ENCODE measurements at regions not wholly inside any gene's neighbourhood (a gene's known extent, or its start where the extent isn't known, plus 50 kb on each side); places are given as distances from the start of the nearest gene placed in this dataset.

- Histone ChIP-seq H2AFZ (ENCODE audit: insufficient read depth, low read depth, low read length, poor library complexity, severe bottlenecking) (no peak overlapping the region), H3K9me3 (replicated peaks in 1 of 2; ENCODE audit: control insufficient read depth in 1 of 2, insufficient read depth in 1 of 2, low read length in 2 of 2) (no peaks in the 10 kb centered on the region), H3K9ac (ENCODE audit: insufficient read depth, low read length, poor library complexity, severe bottlenecking) (no peak overlapping the region), H3K4me1 (ENCODE audit: control insufficient read depth in 1 of 2, insufficient read depth in 2 of 2, low read length in 2 of 2) (no peaks in the 10 kb centered on the region), H3K4me3 (replicated peaks in 1 of 3; ENCODE audit: low read depth in 2 of 3, low read length in 3 of 3) (no peak overlapping the region), H3K36me3 (replicated peaks in 1 of 2; ENCODE audit: control insufficient read depth in 1 of 2, insufficient read depth in 2 of 2, low read length in 2 of 2) (no peaks in the 10 kb centered on the region), H3K27me3 (ENCODE audit: control insufficient read depth in 2 of 2, insufficient read depth in 2 of 2, low read length in 2 of 2) (no peaks in the 10 kb centered on the region), H3K27ac (ENCODE audit: low read depth in 1 of 2, low read length in 2 of 2) (no peak overlapping the region), H3K79me2 (ENCODE audit: insufficient read depth, low read length) (no peaks in the 10 kb centered on the region), H3K4me2 (replicated peaks; ENCODE audit: extremely low read depth, low read length, poor library complexity, severe bottlenecking) (no peak overlapping the region), H4K20me1 (ENCODE audit: insufficient read depth, low read length) (no peaks in the 10 kb centered on the region)
- intact Hi-C loops (cut with micrococcal nuclease), result no loop called here
- Mint-ChIP-seq H3K27ac (no peak overlapping the region), H3K9me3 (no peaks in the 10 kb centered on the region), H3K36me3 (no peaks in the 10 kb centered on the region), H3K4me1 (no peaks in the 10 kb centered on the region), H3K4me3 (no peak overlapping the region), H3K27me3 (ENCODE audit: low read depth in 3 of 3) (no peaks in the 10 kb centered on the region)
- TF ChIP-seq CTCF (IDR thresholded peaks at IDR 0.05), result no peak
- DNase-seq, result no peak
- no CpG with 5 or more reads among the region's 1 CpG for WGBS (ENCODE audit: insufficient coverage)
Measured at GRCh38 chr4:31545755-31546154, 825.6 kb downstream of the PCDH7 start.

GRCh38 chr4:31548021-31548420, 827.9 kb downstream of the PCDH7 start:
- H3K4me1 Mint-ChIP-seq, result no peaks in the 10 kb centered on the region
- Histone ChIP-seq H3K79me2 (ENCODE audit: insufficient read depth, low read length) (no peaks in the 10 kb centered on the region), H3K4me3 (replicated peaks in 1 of 3; ENCODE audit: low read depth in 2 of 3, low read length in 3 of 3) (no peak overlapping the region), H3K4me1 (ENCODE audit: control insufficient read depth in 1 of 2, insufficient read depth in 2 of 2, low read length in 2 of 2) (no peaks in the 10 kb centered on the region), H3K9me3 (replicated peaks in 1 of 2; ENCODE audit: control insufficient read depth in 1 of 2, insufficient read depth in 1 of 2, low read length in 2 of 2) (no peaks in the 10 kb centered on the region), H3K4me2 (replicated peaks; ENCODE audit: extremely low read depth, low read length, poor library complexity, severe bottlenecking) (no peak overlapping the region), H2AFZ (ENCODE audit: insufficient read depth, low read depth, low read length, poor library complexity, severe bottlenecking) (no peak overlapping the region), H3K27me3 (ENCODE audit: control insufficient read depth in 2 of 2, insufficient read depth in 2 of 2, low read length in 2 of 2) (no peaks in the 10 kb centered on the region), H3K9ac (ENCODE audit: insufficient read depth, low read length, poor library complexity, severe bottlenecking) (no peak overlapping the region), H3K36me3 (replicated peaks in 1 of 2; ENCODE audit: control insufficient read depth in 1 of 2, insufficient read depth in 2 of 2, low read length in 2 of 2) (no peaks in the 10 kb centered on the region), H3K27ac (ENCODE audit: low read depth in 1 of 2, low read length in 2 of 2) (no peak overlapping the region), H4K20me1 (ENCODE audit: insufficient read depth, low read length) (no peaks in the 10 kb centered on the region)
- no CpG with 5 or more reads among the region's 2 CpGs for WGBS (ENCODE audit: insufficient coverage)
- H3K4me3 Mint-ChIP-seq, result no peak overlapping the region
- H3K36me3 Mint-ChIP-seq, result no peaks in the 10 kb centered on the region
- intact Hi-C loops (cut with micrococcal nuclease), result no loop called here
- no peaks in the 10 kb centered on the region for H3K9me3 Mint-ChIP-seq
- H3K27me3 Mint-ChIP-seq (ENCODE audit: low read depth in 3 of 3), result no peaks in the 10 kb centered on the region
- DNase-seq, result no peak
- H3K27ac Mint-ChIP-seq, result no peak overlapping the region
- no peak for TF ChIP-seq CTCF (IDR thresholded peaks at IDR 0.05)
